ENCODE measurements at regions not wholly inside any gene's neighbourhood (a gene's known extent, or its start where the extent isn't known, plus 50 kb on each side); places are given as distances from the start of the nearest gene placed in this dataset.
A peak's percentile ranks its signal among the peaks of the same experiment; 100 is the strongest.

GRCh38 chr10:33808475-33808874 lies 474.0 kb upstream of the NRP1 start:
- TF ChIP-seq CTCF (IDR thresholded peaks at IDR 0.05): no peak

GRCh38 chr10:33807531-33808359 lies 473.3 kb upstream of the NRP1 start:
- intact Hi-C loops (cut with DNase I, micrococcal nuclease): no loop called here
- DNase-seq (no peak), ATAC-seq (no peak)
- no peaks in the 10 kb centered on the region for H3K9me3 ChIP-seq
- H3K4me1 ChIP-seq (ENCODE audit: low read depth): no peaks in the 10 kb centered on the region
- TF ChIP-seq CTCF (IDR thresholded peaks at IDR 0.05): no peak
- no peak overlapping the region for H3K4me3 ChIP-seq
- no peaks in the 10 kb centered on the region for H3K36me3 ChIP-seq (ENCODE audit: low read depth)

More at GRCh38 chr10:33808475-33808874, 474.0 kb upstream of the NRP1 start:
- no peak overlapping the region for H3K4me3 ChIP-seq
- no peaks in the 10 kb centered on the region for H3K36me3 ChIP-seq (ENCODE audit: low read depth)
- intact Hi-C loops (cut with DNase I, micrococcal nuclease): no loop called here
- no peaks in the 10 kb centered on the region for H3K4me1 ChIP-seq (ENCODE audit: low read depth)
- H3K9me3 ChIP-seq: no peaks in the 10 kb centered on the region
- DNase-seq (no peak), ATAC-seq (no peak)

- no peak for TF ChIP-seq CTCF (IDR thresholded peaks at IDR 0.05)
- no peak for DNase-seq
- ATAC-seq: no peak
- no peak overlapping the region for H3K4me3 ChIP-seq
- no peaks in the 10 kb centered on the region for H3K36me3 ChIP-seq (ENCODE audit: low read depth)
- H3K9me3 ChIP-seq: no peaks in the 10 kb centered on the region
- no peaks in the 10 kb centered on the region for H3K4me1 ChIP-seq (ENCODE audit: low read depth)
- intact Hi-C loops (cut with DNase I, micrococcal nuclease): no loop called here
Observed at GRCh38 chr10:33805831-33806230, 471.4 kb upstream of the NRP1 start.

- H3K36me3 ChIP-seq (ENCODE audit: low read depth): no peaks in the 10 kb centered on the region
- no peak for ATAC-seq
- TF ChIP-seq CTCF (IDR thresholded peaks at IDR 0.05): no peak
- H3K4me3 ChIP-seq: no peak overlapping the region
- peak in 1 of 3 donors; percentile 8 for DNase-seq
- H3K9me3 ChIP-seq: no peaks in the 10 kb centered on the region
- intact Hi-C loops (cut with DNase I, micrococcal nuclease): no loop called here
- H3K4me1 ChIP-seq (ENCODE audit: low read depth): no peaks in the 10 kb centered on the region
Observed at GRCh38 chr10:33804584-33804983, 470.1 kb upstream of the NRP1 start.

- H3K36me3 ChIP-seq (ENCODE audit: low read depth): no peaks in the 10 kb centered on the region
- TF ChIP-seq CTCF (IDR thresholded peaks at IDR 0.05): no peak
- intact Hi-C loops (cut with DNase I, micrococcal nuclease): no loop called here
- no peaks in the 10 kb centered on the region for H3K4me1 ChIP-seq (ENCODE audit: low read depth)
- DNase-seq (no peak), ATAC-seq (no peak)
- no peak overlapping the region for H3K4me3 ChIP-seq
- H3K9me3 ChIP-seq: no peaks in the 10 kb centered on the region
Observed at GRCh38 chr10:33803248-33803647, 468.8 kb upstream of the NRP1 start.

All from mucosa of descending colon (tissue), 3 donors.